ENCODE measurements at regions not wholly inside any gene's neighbourhood (a gene's known extent, or its start where the extent isn't known, plus 50 kb on each side); places are given as distances from the start of the nearest gene placed in this dataset.

DNA sequence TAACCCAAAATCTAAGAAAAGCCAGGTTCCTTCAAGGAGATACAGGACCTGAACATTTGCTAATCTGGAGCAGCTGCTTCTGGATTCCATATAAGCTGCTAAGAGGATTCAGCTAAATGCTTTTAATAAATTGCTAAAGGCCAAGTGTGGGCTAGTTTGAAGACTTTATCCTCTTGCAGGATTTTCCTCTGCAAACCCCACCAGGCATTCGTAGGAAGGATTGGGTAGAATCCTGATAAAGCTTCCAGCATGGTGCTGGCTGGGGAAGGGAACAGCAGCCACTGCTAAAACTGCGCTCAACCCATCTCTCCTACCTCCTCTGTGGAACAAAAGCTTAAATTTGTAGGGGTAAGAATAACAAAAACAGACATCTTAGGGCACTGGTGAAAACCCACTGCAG is 61.3 kb upstream of the TAB3 start:
- no peak overlapping the region for H3K4me3 ChIP-seq
- H3K36me3 ChIP-seq: no peaks in the 10 kb centered on the region
- no peaks in the 10 kb centered on the region for H3K4me1 ChIP-seq
- TF ChIP-seq, protein P1, sequence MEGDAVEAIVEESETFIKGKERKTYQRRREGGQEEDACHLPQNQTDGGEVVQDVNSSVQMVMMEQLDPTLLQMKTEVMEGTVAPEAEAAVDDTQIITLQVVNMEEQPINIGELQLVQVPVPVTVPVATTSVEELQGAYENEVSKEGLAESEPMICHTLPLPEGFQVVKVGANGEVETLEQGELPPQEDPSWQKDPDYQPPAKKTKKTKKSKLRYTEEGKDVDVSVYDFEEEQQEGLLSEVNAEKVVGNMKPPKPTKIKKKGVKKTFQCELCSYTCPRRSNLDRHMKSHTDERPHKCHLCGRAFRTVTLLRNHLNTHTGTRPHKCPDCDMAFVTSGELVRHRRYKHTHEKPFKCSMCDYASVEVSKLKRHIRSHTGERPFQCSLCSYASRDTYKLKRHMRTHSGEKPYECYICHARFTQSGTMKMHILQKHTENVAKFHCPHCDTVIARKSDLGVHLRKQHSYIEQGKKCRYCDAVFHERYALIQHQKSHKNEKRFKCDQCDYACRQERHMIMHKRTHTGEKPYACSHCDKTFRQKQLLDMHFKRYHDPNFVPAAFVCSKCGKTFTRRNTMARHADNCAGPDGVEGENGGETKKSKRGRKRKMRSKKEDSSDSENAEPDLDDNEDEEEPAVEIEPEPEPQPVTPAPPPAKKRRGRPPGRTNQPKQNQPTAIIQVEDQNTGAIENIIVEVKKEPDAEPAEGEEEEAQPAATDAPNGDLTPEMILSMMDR (IDR thresholded peaks at IDR 0.05): no peak
- no peaks in the 10 kb centered on the region for H3K9me3 ChIP-seq
- no peak for ATAC-seq
- H3K27ac ChIP-seq: no peak overlapping the region
- DNase-seq: no peak
- intact Hi-C loops (cut with DNase I): no loop called here
- no peaks in the 10 kb centered on the region for H3K27me3 ChIP-seq (ENCODE audit: low read depth)

DNA sequence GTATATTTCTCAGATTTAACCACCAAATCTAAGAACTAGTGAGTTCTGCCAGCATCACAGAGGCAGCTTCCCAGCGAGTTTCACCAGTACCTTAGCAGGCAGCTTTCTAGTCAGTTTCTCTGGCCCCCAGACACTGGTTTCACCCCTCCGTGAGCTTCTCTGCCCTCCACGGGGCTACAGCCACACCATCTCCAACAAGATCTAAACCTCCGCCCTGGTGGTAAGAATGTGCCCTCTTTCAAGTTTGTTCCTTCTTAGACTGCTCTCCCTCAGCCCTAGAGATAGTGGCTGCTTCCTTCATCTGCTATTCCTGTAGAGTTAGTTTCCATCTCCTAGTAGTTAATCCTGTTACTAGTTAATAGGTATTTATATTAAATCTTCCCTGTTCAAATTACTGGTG is 60.5 kb upstream of the TAB3 start:
- Histone ChIP-seq H3K9me3 (no peaks in the 10 kb centered on the region), H3K4me3 (no peak overlapping the region), H3K27me3 (ENCODE audit: low read depth) (no peaks in the 10 kb centered on the region), H3K36me3 (no peaks in the 10 kb centered on the region), H3K27ac (no peak overlapping the region), H3K4me1 (no peaks in the 10 kb centered on the region)
- ATAC-seq (no peak), DNase-seq (no peak)
- intact Hi-C loops (cut with DNase I): no loop called here
- TF ChIP-seq, protein P1 (IDR thresholded peaks at IDR 0.05): no peak

DNA sequence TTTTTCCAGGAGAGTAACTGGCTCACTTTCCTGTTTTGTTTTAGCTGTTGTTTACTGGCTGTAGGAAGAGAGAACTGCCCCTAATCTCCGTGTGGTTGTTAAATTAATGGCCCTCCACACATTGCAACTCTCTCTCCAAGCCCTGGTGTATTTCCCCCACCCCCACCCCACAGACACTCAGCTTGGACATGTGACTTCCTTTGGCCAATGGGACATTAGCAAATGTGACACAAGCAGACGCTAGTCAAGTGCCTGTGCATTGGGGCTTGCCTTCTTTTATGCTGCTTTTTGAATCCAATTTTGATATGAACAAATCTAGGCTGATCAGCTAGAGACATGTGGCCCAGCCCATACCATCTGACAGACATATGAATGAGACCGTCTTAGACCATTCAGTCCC is 59.6 kb upstream of the TAB3 start:
- H3K4me3 ChIP-seq: no peak overlapping the region
- DNase-seq (no peak), ATAC-seq (no peak)
- H3K4me1 ChIP-seq: no peaks in the 10 kb centered on the region
- H3K9me3 ChIP-seq: no peaks in the 10 kb centered on the region
- TF ChIP-seq, protein P1 (IDR thresholded peaks at IDR 0.05): no peak
- no peaks in the 10 kb centered on the region for H3K36me3 ChIP-seq
- no peak overlapping the region for H3K27ac ChIP-seq
- intact Hi-C loops (cut with DNase I): no loop called here
- H3K27me3 ChIP-seq (ENCODE audit: low read depth): no peaks in the 10 kb centered on the region

DNA sequence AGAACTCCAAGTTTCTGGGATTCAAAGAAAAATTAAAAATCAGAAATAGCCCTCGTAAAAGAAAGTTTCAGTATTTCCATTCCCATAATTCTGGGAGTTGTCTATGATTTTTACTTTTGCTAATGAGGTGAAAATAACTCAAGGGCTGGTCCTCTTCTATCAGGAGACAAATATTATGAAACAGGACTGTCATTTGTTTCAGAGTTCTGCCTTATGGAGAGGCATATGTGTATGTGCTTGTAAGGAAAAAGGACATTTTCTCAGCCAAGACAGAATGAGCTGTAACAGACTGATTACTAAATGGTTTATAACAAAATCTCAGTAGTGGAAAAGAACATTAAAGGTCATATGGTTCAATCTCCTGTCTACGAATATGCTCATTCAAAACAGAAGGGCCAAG is 59.0 kb upstream of the TAB3 start:
- DNase-seq (no peak), ATAC-seq (no peak)
- Histone ChIP-seq H3K36me3 (no peaks in the 10 kb centered on the region), H3K27me3 (ENCODE audit: low read depth) (no peaks in the 10 kb centered on the region), H3K9me3 (no peaks in the 10 kb centered on the region), H3K4me1 (no peaks in the 10 kb centered on the region), H3K4me3 (no peak overlapping the region), H3K27ac (no peak overlapping the region)
- intact Hi-C loops (cut with DNase I): no loop called here
- TF ChIP-seq, protein P1 (IDR thresholded peaks at IDR 0.05): no peak

DNA sequence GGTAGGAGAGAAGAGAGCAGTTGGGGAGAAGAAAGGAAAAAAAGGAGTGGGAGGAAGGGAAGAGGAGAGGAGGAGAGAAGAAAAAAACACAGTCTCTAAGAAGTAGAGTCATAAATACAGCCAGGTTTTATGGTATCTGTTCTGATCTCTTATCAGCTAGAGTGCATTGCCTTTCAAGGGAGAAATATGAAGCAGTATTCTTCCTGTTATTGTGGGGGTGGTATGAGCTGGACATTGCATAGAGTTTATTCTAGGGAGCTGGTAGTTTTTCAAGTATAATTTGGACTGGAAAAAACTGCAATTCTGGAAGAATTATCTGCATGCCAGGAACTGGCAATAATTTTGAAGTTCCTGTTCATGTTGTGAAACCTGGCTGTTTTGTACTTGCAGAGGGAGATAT is 54.9 kb upstream of the TAB3 start:
- no peaks in the 10 kb centered on the region for H3K4me1 ChIP-seq
- intact Hi-C loops (cut with DNase I): no loop called here
- no peak for DNase-seq
- H3K36me3 ChIP-seq: no peaks in the 10 kb centered on the region
- TF ChIP-seq, protein P1 (IDR thresholded peaks at IDR 0.05): no peak
- no peak for ATAC-seq
- no peaks in the 10 kb centered on the region for H3K9me3 ChIP-seq
- H3K27me3 ChIP-seq (ENCODE audit: low read depth): no peaks in the 10 kb centered on the region
- no peak overlapping the region for H3K27ac ChIP-seq
- no peak overlapping the region for H3K4me3 ChIP-seq

DNA sequence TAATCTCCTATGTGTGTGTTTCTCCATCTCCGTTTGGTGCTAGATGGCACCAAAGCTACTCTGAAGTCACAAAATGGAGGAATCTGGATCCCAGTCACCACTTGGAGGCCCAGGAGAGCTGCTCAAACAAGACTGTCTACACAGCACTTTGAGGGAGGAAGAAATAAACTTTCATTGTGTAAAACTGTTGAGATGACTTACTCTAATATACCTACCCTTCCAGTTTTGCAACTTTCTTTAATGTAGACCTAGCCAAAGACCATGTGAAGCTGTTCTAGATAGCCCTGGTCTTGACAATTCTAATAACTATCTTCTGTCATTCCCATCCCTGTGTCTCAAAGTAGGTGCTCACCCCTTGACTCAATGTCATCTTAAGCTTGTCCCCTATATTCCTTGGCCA is 52.8 kb upstream of the TAB3 start:
- Histone ChIP-seq H3K27me3 (ENCODE audit: low read depth) (no peaks in the 10 kb centered on the region), H3K9me3 (no peaks in the 10 kb centered on the region), H3K4me1 (no peaks in the 10 kb centered on the region), H3K4me3 (no peak overlapping the region), H3K36me3 (no peaks in the 10 kb centered on the region), H3K27ac (no peak overlapping the region)
- DNase-seq: no peak
- no peak for ATAC-seq
- intact Hi-C loops (cut with DNase I): no loop called here
- TF ChIP-seq, protein P1 (IDR thresholded peaks at IDR 0.05): no peak

Measured in lower lobe of right lung (tissue), 2 donors.